GM12872 (cell line): ENCODE measurements at regions not wholly inside any gene's neighbourhood (a gene's known extent, or its start where the extent isn't known, plus 50 kb on each side); places are given as distances from the start of the nearest gene placed in this dataset.

Experiments used
- CTCF ChIP-seq: IDR thresholded peaks from 3 replicates; pipeline ENCODE4 v1.5.1; 2011; ENCODE audit warnings: low read depth, mild to moderate bottlenecking, low read length, moderate library complexity; ENCODE audit not compliant: insufficient read depth

DNA sequence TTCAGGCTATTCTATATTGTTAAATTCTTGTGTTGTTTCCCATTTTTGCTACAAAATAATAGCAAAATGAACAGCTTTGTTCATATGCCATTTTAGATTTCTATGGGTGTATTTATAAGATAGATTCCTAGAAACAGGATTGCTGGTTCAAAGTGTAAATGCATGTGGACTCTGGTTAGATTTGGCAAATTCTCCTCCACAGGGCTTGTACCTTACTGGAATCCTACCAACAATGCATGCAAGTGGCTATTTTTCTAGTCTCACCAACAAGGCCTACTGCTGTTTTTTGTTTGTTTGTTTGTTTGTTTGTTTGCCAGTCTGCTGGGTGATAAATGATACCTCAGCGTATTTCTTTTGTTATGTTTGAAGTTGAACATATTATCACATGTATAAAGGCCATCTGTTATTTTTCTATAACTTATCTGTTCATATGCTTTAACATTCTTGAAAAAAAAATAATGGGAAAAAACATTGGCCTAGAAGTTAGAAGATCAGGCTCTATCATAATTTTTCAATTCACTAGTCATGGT is 87.1 kb upstream of the AHR start:
- no peak for TF ChIP-seq CTCF

- no peak for TF ChIP-seq CTCF
Observed at GRCh38 chr7:17212188-17212587, 86.3 kb upstream of the AHR start.

DNA sequence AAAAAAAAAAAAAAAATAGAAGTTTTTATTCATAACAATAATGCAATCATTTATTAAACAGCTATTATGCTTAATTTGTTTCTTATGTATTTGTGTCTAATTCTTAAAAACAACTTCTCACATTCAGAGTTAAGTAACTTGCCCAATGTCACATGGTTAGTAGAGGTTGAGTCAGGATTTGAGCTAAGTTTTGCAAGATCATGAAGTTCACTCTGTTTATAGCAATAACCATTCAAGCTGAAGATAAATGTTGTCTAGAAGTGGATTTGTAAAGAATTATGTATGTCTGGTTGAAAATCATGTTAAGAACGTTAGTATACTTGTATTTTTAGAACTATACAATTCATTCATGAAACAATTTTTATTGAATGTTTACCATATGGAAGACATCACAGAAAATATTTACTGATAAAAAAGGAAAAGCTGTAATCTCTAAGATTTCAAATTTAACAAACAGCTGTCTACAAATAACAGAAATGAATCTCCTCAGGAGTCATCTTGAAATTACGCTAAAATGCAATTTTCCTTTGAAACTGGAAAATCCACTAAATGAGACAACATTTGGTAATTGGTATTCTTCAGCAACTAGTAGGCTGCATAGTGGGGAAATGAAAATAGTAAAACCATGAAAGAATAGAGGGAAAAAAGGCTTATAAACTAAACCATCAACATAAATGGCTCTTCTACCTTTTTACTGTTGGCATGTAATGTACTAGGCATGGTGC is 70.5 kb upstream of the AHR start:
- no peak for TF ChIP-seq CTCF

- TF ChIP-seq CTCF = no peak
Observed at GRCh38 chr7:17229228-17229627, 69.2 kb upstream of the AHR start.

DNA sequence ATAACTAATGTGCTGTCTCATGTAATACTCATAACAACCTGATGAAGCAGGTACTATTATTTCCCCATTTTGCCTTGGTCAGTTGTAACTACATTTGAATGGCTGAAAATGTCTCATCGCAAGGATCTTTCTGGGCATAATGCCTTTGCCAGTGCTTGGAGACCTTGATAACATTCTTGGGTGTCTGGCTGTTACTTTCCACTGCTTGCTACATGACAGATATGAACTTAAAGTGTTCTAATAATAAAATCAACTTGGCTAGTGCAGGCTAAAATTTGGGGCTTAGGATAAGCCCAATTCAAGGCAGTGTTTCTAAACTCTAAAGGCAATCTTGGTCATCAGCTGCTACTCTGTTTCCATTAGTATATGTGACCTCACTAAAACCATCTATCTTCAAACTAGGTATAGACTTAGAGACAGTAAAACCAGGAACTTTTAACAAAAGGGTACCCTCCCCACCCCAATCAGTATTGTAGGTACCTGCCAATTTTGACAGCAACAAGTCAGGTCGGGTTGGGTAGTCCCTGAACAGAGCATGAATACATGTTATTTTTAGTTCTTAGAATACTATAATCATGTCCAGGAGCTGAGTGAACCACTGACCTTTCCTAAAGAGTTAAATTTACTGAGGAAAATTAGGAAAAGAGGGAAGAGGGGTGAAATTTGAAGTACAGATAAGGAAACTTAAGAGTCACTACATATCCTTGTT is 68.2 kb upstream of the AHR start:
- no peak for TF ChIP-seq CTCF

DNA sequence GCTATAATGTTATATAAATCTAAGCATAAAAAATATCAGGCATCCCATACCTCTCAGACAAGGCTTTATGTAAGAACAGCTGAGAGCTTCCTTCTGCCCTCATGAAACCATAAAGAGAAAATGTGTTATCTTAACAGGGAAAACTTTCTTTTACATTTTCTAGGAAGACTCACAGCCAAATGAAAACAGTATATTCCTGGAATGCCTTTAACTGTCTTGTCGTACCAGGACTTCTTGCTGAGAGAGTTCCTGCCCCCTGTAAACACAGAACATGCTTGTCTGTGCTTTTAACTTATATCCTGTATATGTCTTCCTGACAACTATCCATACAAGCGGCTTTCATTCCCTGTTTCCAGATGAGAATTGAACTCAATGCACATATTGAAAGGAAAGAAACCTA is 64.8 kb upstream of the AHR start:
- no peak for TF ChIP-seq CTCF

GRCh38 chr7:17234030-17234397 is 64.4 kb upstream of the AHR start:
- TF ChIP-seq CTCF = no peak
